RCC 7860 (cell line): ENCODE measurements at regions not wholly inside any gene's neighbourhood (a gene's known extent, or its start where the extent isn't known, plus 50 kb on each side); places are given as distances from the start of the nearest gene placed in this dataset.
"Not testable (repeated sequence)": the region's sequence is repeated elsewhere in the genome, so short reads cannot be mapped to it uniquely, and the experiment has no call there.

Source experiments
- DNase-seq: peaks from one replicate; pipeline ENCODE4 v3.0.0-alpha.2; 2015; ENCODE audit warnings: low spot score
- FAIRE-seq: peaks from 2 replicates; lab custom pipeline; 2012; peaks lifted over from hg19 to GRCh38; lab: Jason Lieb, UNC

DNA sequence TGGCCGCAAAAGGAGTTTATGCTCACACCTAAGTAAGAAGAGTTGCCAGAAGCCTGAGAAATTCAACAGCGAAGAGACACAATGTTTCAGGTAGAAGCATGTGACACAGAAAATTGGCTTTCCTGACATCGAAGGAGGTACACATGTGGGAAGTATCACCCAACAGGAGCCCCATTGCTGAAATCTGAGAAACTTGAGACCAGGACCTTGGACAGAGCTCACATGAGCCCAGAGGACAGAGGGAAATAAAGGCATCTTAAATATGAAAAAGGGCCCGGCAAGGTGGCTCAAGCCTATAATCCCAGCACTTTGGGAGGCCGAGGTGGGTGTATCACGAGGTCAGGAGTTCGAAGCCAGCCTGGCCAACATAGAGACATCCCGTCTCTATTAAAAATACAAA, 304.1 kb upstream of the C16orf82 start:
- DNase-seq = no peak

DNA sequence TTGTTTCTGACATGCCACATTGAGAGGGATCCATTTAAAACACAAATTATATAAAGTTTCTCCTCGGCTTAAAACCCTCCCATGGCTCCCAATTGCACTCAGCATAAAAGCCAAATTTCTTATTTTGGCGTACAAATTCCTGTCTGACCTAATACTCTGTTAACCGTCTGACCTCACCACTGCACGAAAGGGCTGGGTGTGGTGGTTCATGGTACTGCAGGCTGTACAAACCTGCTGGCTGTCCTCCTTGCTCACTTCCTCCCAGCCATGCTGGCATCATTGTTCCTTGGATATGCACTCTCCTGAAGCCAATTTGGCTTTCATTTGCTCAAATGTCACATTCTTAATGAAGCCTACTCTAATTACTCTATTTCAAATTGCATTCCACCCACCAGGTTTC, 301.6 kb upstream of the C16orf82 start:
- FAIRE-seq = no peak

More for the DNA sequence above, 304.1 kb upstream of the C16orf82 start:
- no peak for FAIRE-seq

DNA sequence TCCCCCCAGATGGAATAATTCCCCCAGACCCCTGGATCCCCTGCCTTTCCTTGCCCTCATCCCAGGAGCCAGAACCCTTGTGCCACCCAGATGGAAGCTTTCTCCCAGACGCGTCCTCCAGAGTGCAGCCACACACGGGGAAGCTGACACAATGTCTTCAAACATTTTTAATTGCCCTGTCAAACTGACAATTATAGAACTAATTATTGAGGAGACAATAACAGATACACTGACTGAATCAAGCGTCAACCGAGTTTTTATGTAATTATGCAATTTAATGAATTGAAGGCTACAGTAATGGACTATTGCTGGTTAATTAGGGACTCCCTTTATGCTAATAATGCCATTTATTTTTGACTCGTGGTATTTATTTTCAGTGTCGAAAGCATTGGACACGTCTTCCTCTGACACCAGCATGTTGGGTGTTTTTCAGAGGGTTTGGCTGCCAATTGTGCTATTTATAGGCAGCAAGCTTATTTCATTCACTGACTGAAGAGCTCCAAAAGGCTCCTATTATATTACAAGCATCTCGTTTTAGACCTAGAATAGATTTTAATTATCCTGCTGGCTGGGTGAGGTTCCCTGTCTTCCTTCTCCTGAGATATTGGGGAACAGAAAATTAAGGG, 298.2 kb upstream of the C16orf82 start:
- no peak for DNase-seq
- no peak for FAIRE-seq

More for the DNA sequence above, 301.6 kb upstream of the C16orf82 start:
- DNase-seq = no peak

- FAIRE-seq (no peak), DNase-seq (no peak)
Measured at GRCh38 chr16:26770547-26770946, 296.2 kb upstream of the C16orf82 start.

DNA sequence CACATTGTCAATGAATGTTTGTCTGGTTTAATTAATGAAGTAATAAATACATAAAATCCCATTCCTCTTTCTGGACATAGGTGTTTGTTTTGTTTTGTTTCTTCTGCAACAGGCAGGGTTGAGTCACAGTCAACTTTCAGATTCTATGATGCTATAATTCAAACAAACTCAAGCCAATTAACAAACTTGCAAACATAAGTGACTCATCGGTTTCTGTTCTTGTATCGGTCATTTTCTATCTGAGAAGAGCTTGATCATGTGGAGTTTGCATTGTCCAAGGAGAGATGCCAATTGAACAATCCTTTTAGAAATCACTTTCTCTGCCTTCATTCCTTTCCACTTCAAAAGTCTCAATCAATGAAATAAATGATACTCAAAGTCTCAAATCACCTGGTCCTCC, 294.2 kb upstream of the C16orf82 start:
- no peak for DNase-seq
- FAIRE-seq = no peak

DNA sequence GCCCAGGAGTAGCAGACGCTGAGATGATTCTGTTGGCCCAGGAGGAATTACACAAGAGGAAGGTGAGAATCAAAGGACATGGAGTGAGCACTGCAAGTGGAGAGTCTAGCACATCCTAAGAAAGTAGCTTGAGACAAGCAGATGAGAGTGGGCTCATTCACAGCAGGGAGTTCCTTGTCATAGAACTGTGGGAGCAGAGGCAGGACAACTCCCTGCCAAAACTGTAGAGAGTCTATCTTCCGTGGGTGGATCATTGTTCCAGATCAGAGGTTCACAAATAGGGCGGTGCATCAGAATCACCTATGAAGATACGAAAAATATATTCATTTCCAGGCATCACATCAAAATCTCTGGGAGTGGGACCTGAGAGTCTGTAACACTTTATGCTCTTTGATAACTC, 288.9 kb upstream of the C16orf82 start:
- FAIRE-seq = no peak
- no peak for DNase-seq

GRCh38 chr16:26787924-26788323, 278.8 kb upstream of the C16orf82 start:
- DNase-seq (no peak), FAIRE-seq (no peak)

DNA sequence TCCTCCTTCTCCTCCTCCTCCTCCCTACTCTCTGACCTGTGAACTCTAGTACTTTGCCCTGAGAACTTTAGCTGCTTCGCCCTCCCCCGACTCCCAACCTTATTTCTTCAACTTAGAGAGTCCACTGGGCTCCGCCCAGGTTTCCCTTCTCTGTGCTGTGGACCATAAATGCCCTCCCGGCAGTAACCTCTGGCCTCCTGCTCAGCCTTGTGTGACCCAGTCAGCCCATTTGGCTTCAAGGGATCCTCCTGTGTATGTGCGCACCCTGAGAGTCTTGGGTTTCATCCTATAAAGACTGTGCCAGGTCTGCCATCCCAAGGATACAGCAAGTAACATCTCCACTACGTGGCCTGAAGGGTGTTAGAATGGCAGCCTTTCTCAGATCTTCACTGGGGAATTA, 275.6 kb upstream of the C16orf82 start:
- DNase-seq = no peak
- FAIRE-seq = no peak

GRCh38 chr16:26795184-26795583, 271.5 kb upstream of the C16orf82 start:
- no peak for DNase-seq
- FAIRE-seq = no peak

GRCh38 chr16:26801628-26802027, 265.1 kb upstream of the C16orf82 start:
- DNase-seq = no peak
- no peak for FAIRE-seq

DNA sequence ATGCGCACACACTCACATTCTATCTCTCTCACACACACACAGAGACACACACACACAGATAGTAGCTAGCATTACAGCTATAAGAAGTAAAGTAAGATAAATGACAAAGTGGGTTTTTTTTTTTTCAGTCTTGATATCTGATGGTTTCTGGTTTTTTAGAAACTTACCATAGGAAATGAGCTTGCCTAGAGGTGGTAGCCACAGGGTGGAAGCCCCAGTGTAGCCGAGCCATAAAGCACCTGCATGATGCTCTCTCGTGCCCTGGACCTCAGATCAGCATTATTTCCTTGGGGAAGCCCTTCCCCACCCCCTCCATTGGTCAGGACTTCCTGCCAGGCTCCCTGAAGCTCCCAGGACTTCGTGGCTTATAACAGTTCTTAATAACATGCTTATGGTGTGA, 264.3 kb upstream of the C16orf82 start:
- DNase-seq = no peak
- no peak for FAIRE-seq

GRCh38 chr16:26802965-26803364, 263.8 kb upstream of the C16orf82 start:
- no peak for FAIRE-seq

DNA sequence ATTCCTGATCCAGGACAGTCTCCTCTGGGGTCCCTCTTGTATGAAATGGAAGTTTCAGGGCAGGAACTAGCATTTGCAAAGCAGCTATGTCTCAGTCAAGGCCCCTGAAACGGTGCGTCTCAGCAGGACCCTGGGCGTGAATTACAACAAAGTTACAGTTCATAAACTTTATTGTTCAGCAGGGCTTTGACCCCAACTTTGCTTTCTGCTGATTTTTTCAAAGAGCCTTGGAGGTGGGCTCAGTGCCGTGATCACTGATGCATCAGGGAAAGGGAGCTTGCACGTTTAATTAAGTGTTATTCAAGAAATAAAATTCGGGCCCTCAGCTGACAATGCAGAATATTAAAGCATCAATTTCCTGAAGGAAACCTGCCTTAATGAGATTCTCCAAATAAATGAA, 260.1 kb upstream of the C16orf82 start:
- DNase-seq (no peak), FAIRE-seq (no peak)

More at GRCh38 chr16:26802965-26803364, 263.8 kb upstream of the C16orf82 start:
- DNase-seq = no peak

DNA sequence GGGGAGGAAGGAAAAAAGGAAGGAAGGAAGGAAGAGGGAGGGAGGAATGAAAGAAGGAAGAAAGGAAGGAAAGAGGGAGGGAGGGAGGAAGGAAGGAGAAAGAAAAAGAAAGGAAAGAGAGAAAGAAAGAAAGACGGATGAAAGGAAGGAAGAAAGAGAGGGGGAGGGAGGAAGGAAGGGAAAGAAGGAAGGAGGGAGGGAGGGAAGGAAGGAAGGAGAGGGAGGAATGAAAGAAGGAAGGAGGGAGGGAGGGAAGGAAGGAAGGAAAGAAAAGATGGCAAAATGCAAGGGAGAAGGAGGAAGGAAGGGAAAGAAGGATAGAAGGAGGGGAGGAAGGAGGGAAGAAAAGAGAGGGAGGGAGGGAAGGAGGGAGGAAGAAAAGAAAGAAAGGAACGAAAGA, 257.3 kb upstream of the C16orf82 start:
- FAIRE-seq (no peak), DNase-seq (no peak)

DNA sequence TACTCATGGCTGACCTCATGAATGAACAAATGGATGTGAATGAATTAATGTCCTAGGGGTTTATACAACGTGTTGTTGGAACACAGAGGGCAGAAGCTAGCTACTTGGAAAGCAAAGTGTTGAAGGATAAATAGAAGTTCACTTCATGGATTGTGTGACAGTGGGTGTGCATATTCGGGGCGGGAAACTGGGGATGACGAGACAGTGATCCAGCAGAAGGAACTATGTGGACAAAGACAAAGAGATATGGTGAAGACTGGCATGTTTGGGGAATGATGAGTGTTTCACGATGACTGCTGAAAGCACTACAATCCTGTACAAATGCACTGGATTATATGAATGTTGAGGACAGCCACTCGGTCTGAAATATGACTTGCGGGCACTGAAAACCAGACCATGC, 250.5 kb upstream of the C16orf82 start:
- FAIRE-seq (no peak), DNase-seq (no peak)

- DNase-seq = peak; percentile 81
- peak; percentile 75 for FAIRE-seq
Measured at GRCh38 chr16:26816885-26817571, 249.7 kb upstream of the C16orf82 start.

GRCh38 chr16:26818393-26818792, 248.3 kb upstream of the C16orf82 start:
- DNase-seq (no peak), FAIRE-seq (no peak)

DNA sequence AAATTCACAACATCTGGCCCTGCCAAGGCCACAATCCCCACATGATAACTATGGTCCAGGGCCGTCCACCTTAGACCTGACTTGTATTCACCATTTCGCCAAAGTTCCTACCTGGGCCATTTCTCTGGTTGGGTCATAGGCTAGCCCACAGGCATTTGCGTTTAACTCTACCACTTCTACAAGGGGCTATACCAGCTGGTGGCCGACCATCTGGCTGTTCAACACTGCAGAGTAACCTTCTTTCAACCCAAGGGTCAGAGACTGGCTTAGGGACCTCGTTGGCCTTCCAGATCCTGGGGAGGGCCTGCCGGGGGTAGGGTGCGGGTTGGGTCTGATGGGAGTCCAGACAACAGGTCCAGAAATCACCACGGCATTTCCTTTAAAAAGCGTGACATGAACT, 242.3 kb upstream of the C16orf82 start:
- FAIRE-seq = no peak
- DNase-seq = no peak

GRCh38 chr16:26826500-26826899, 240.2 kb upstream of the C16orf82 start:
- no peak for FAIRE-seq
- no peak for DNase-seq

GRCh38 chr16:26827386-26827785, 239.3 kb upstream of the C16orf82 start:
- DNase-seq = no peak
- no peak for FAIRE-seq

GRCh38 chr16:26830428-26831127, 236.1 kb upstream of the C16orf82 start:
- DNase-seq (no peak), FAIRE-seq (no peak)

- not testable (repeated sequence) for FAIRE-seq, DNase-seq
Measured at GRCh38 chr16:26836114-26836513, 230.6 kb upstream of the C16orf82 start.
